Type B pancreatic cell (in vitro differentiated cells): ENCODE measurements at regions not wholly inside any gene's neighbourhood (a gene's known extent, or its start where the extent isn't known, plus 50 kb on each side); places are given as distances from the start of the nearest gene placed in this dataset.

Experiments used
- DNase-seq: peaks from one replicate; pipeline ENCODE4 v3.0.0; 2021; ENCODE audit warnings: mixed read lengths; ENCODE audit not compliant: unreplicated experiment; ENCODE audit errors: extremely low spot score
- H3K27ac Mint-ChIP-seq: 2 replicates; pipeline ENCODE4 v1.8.0; 2021; ENCODE audit warnings: mild to moderate bottlenecking, mixed read lengths
- H3K27me3 Mint-ChIP-seq: 2 replicates; pipeline ENCODE4 v1.8.0; 2021; ENCODE audit warnings: mixed read lengths
- H3K36me3 Mint-ChIP-seq: 2 replicates; pipeline ENCODE4 v1.8.0; 2021; ENCODE audit warnings: mixed read lengths
- H3K4me1 Mint-ChIP-seq: one replicate; pipeline ENCODE4 v1.8.0; 2021; ENCODE audit warnings: mixed read lengths; ENCODE audit not compliant: unreplicated experiment
- H3K4me3 Mint-ChIP-seq: 2 replicates; pipeline ENCODE4 v1.8.0; 2021; ENCODE audit warnings: mild to moderate bottlenecking, mixed read lengths
- H3K9me3 Mint-ChIP-seq: 2 replicates; pipeline ENCODE4 v1.8.0; 2021; ENCODE audit warnings: mixed read lengths
- CTCF ChIP-seq: fragments of 200-600 bp; sonication (generic); conservative IDR thresholded peaks from 2 replicates; pipeline ENCODE4 v1.5.0; 2021; ENCODE audit warnings: antibody characterized with exemption, mild to moderate bottlenecking

GRCh38 chr2:768451-768850 lies 91.2 kb upstream of the TMEM18 start:
- no peaks in the 10 kb centered on the region for H3K9me3 Mint-ChIP-seq
- no peak for DNase-seq
- H3K27me3 Mint-ChIP-seq, result peaks cover 6% of the 10 kb centered on the region
- no peak overlapping the region for H3K27ac Mint-ChIP-seq
- TF ChIP-seq CTCF, result no peak
- H3K36me3 Mint-ChIP-seq, result no peaks in the 10 kb centered on the region
- peaks cover 4% of the 10 kb centered on the region for H3K4me1 Mint-ChIP-seq
- H3K4me3 Mint-ChIP-seq, result no peak overlapping the region

- Mint-ChIP-seq H3K27me3 (peaks cover 6% of the 10 kb centered on the region), H3K27ac (no peak overlapping the region), H3K4me3 (no peak overlapping the region), H3K4me1 (peaks cover 9% of the 10 kb centered on the region), H3K36me3 (no peaks in the 10 kb centered on the region), H3K9me3 (no peaks in the 10 kb centered on the region)
- DNase-seq, result no peak
- TF ChIP-seq CTCF, result no peak
Measured at GRCh38 chr2:767944-768343, 90.7 kb upstream of the TMEM18 start.

- no peak for DNase-seq
- no peak overlapping the region for H3K27ac Mint-ChIP-seq
- no peak overlapping the region for H3K4me3 Mint-ChIP-seq
Measured at GRCh38 chr2:767440-767839, 90.2 kb upstream of the TMEM18 start.

GRCh38 chr2:766255-766654 lies 89.0 kb upstream of the TMEM18 start:
- DNase-seq, result no peak
- H3K27me3 Mint-ChIP-seq, result peaks cover 3% of the 10 kb centered on the region
- peaks cover 22% of the 10 kb centered on the region for H3K4me1 Mint-ChIP-seq
- H3K27ac Mint-ChIP-seq, result no peak overlapping the region
- H3K9me3 Mint-ChIP-seq, result no peaks in the 10 kb centered on the region
- no peaks in the 10 kb centered on the region for H3K36me3 Mint-ChIP-seq
- no peak overlapping the region for H3K4me3 Mint-ChIP-seq
- no peak for TF ChIP-seq CTCF

More at GRCh38 chr2:767440-767839, 90.2 kb upstream of the TMEM18 start:
- no peaks in the 10 kb centered on the region for H3K9me3 Mint-ChIP-seq
- TF ChIP-seq CTCF, result no peak
- peaks cover 14% of the 10 kb centered on the region for H3K4me1 Mint-ChIP-seq
- no peaks in the 10 kb centered on the region for H3K36me3 Mint-ChIP-seq
- H3K27me3 Mint-ChIP-seq, result peaks cover 6% of the 10 kb centered on the region

- Mint-ChIP-seq H3K36me3 (no peaks in the 10 kb centered on the region), H3K4me3 (no peak overlapping the region), H3K9me3 (no peaks in the 10 kb centered on the region), H3K27me3 (peaks cover 2% of the 10 kb centered on the region), H3K4me1 (peaks cover 31% of the 10 kb centered on the region), H3K27ac (no peak overlapping the region)
- no peak for TF ChIP-seq CTCF
- DNase-seq, result no peak
Measured at GRCh38 chr2:765369-765768, 88.2 kb upstream of the TMEM18 start.
